Esophagus squamous epithelium (tissue), 5 donors: ENCODE measurements at regions not wholly inside any gene's neighbourhood (a gene's known extent, or its start where the extent isn't known, plus 50 kb on each side); places are given as distances from the start of the nearest gene placed in this dataset.

Experiments used
- DNase-seq: peaks from one replicate; lab custom pipeline; 2025; lab: John Stamatoyannopoulos, UW
- H3K27ac ChIP-seq, 4 donors: fragments of 200-600 bp; sonication (generic); one replicate each; pipeline ENCODE4 v1.5.1; 2016 to 2019; ENCODE audit warnings: mild to moderate bottlenecking in 1 of 4
- H3K27me3 ChIP-seq, 4 donors: fragments of 200-600 bp; sonication (generic); 1 replicate in 3 of 4; 2 replicates in 1 of 4; pipeline versions ENCODE4 v1.5.1 to v1.6.0; 2017 to 2021; ENCODE audit warnings: antibody characterized with exemption in 1 of 4
- H3K36me3 ChIP-seq, 3 donors: fragments of 200-600 bp; sonication (generic); one replicate each; pipeline ENCODE4 v1.5.1; 2016 to 2019
- H3K4me1 ChIP-seq, 3 donors: fragments of 200-600 bp; sonication (generic); one replicate each; pipeline ENCODE4 v1.5.1; 2017 to 2019
- H3K4me3 ChIP-seq, 4 donors: fragments of 200-600 bp; sonication (generic); 1 replicate in 3 of 4; 2 replicates in 1 of 4; pipeline ENCODE4 v1.5.1; 2016 to 2019; ENCODE audit warnings: mild to moderate bottlenecking in 2 of 4, moderate library complexity in 1 of 4
- H3K9me3 ChIP-seq, 3 donors: fragments of 200-600 bp; sonication (generic); one replicate each; pipeline ENCODE4 v1.5.1; 2016 to 2019
- CTCF ChIP-seq, 6 experiments: fragments of 450-650 bp in 4 of 6; fragments of 200-600 bp in 2 of 6; sonication (generic) in 2 of 6; IDR thresholded peaks; one replicate each; pipeline ENCODE4 v1.5.1; 2016 to 2019; ENCODE audit warnings: antibody characterized with exemption in 6 of 6, mild to moderate bottlenecking in 4 of 6, moderate library complexity in 4 of 6
- POLR2A ChIP-seq, 4 donors: fragments of 450-650 bp; IDR thresholded peaks; one replicate each; pipeline ENCODE4 v1.6.1; 2017; ENCODE audit warnings: antibody characterized with exemption in 4 of 4, mild to moderate bottlenecking in 4 of 4, moderate library complexity in 3 of 4
- WGBS, 2 donors: methylation state at CpG; one replicate each; pipeline ENCODE4 v1.1.5; 2018; 5-methylcytosine and 5-hydroxymethylcytosine counted together
- intact Hi-C: fragments of 100-400 bp; cut with DNase I; formaldehyde crosslinking; loops from one replicate; pipeline ENCODE4 v1.15.0; 2022
- donor health status: DM: yes; HTN: yes; CAD: no.

- intact Hi-C loops, result no loop called here
- Histone ChIP-seq H3K36me3 (no peaks in the 10 kb centered on the region), H3K27ac (no peak overlapping the region), H3K9me3 (no peaks in the 10 kb centered on the region), H3K4me1 (no peaks in the 10 kb centered on the region), H3K27me3 (peaks cover 0 to 29% (median 0%) of the 10 kb centered on the region in 4 donors), H3K4me3 (no peak overlapping the region)
- DNase-seq, result no peak
- WGBS, 2 donors, result 70% methylated on average over 4 of the region's 4 CpGs
- TF ChIP-seq CTCF (IDR thresholded peaks at IDR 0.05) (no peak), POLR2A (IDR thresholded peaks at IDR 0.05) (no peak)
Measured at GRCh38 chr1:30145723-30146303, 577.6 kb downstream of the MATN1 start.

DNA sequence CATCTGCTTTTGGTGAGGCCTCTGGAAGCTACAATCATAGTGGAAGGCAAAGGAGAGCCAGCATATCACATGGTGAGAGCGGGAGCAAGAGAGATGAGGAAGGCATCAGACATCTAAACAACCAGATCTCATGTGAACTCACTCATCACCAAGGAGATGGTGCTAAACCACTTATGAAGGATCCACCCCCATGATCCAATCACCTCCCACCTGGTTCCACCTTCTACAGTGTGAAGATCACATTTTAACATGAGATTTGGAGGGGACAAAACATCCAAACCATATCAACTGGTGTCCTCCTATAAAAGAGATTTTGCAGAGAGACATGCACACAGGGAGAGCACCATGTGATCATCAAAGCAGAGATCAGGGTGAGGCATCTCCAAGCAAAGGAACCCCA is 578.6 kb downstream of the MATN1 start:
- Histone ChIP-seq H3K4me3 (no peak overlapping the region), H3K4me1 (no peaks in the 10 kb centered on the region), H3K27ac (no peak overlapping the region), H3K9me3 (no peaks in the 10 kb centered on the region), H3K36me3 (no peaks in the 10 kb centered on the region), H3K27me3 (peaks cover 0 to 31% (median 0%) of the 10 kb centered on the region in 4 donors)
- TF ChIP-seq POLR2A (IDR thresholded peaks at IDR 0.05), result no peak
- TF ChIP-seq CTCF (IDR thresholded peaks at IDR 0.05), result no peak
- no peak for DNase-seq
- intact Hi-C loops, result no loop called here
- 77 to 80% methylated on average over 1 of the region's 1 CpG for WGBS, 2 donors

- H3K36me3 ChIP-seq, result no peaks in the 10 kb centered on the region
- H3K27ac ChIP-seq, result no peak overlapping the region
- H3K9me3 ChIP-seq, result no peaks in the 10 kb centered on the region
- WGBS, 2 donors, result 71 to 80% methylated on average over 1 of the region's 1 CpG
- H3K4me1 ChIP-seq, result no peaks in the 10 kb centered on the region
- H3K4me3 ChIP-seq, result no peak overlapping the region
- H3K27me3 ChIP-seq, result peaks cover 0 to 31% (median 0%) of the 10 kb centered on the region in 4 donors
- TF ChIP-seq CTCF (IDR thresholded peaks at IDR 0.05), result no peak
- no peak for TF ChIP-seq POLR2A (IDR thresholded peaks at IDR 0.05)
- intact Hi-C loops, result no loop called here
- DNase-seq, result no peak
Measured at GRCh38 chr1:30143517-30143916, 579.9 kb downstream of the MATN1 start.

DNA sequence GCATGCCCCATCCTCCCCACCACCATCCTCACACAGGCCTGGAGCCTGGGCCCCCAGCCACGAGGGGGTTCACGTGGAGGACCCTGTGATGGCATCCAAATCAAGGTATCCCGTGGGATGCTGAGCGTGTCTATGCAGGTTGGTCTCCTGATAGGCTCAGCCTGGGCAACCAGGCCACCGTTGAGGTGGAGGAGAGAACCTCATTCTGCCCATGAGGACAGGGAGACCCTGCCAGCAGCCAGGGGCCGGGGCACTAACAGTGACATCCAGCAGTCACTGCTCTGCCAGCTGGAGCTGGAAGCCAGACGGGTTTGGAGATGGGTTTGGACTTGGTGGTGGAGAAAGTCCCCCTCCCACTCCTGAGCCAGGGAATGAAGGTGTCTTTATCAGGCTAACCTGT is 582.8 kb downstream of the MATN1 start:
- peaks cover 0 to 25% (median 0%) of the 10 kb centered on the region in 4 donors for H3K27me3 ChIP-seq
- intact Hi-C loops, result no loop called here
- H3K4me1 ChIP-seq, result no peaks in the 10 kb centered on the region
- H3K4me3 ChIP-seq, result no peak overlapping the region
- WGBS, 2 donors, result 40 to 76% methylated on average over 2 to 5 of the region's 7 CpGs
- H3K36me3 ChIP-seq, result no peaks in the 10 kb centered on the region
- TF ChIP-seq POLR2A (IDR thresholded peaks at IDR 0.05) (no peak), CTCF (IDR thresholded peaks at IDR 0.05) (no peak)
- no peaks in the 10 kb centered on the region for H3K9me3 ChIP-seq
- DNase-seq, result no peak
- H3K27ac ChIP-seq, result no peak overlapping the region

- Histone ChIP-seq H3K9me3 (no peaks in the 10 kb centered on the region), H3K27me3 (peaks cover 0 to 13% (median 0%) of the 10 kb centered on the region in 4 donors), H3K4me1 (no peaks in the 10 kb centered on the region), H3K4me3 (no peak overlapping the region), H3K27ac (no peak overlapping the region), H3K36me3 (no peaks in the 10 kb centered on the region)
- intact Hi-C loops, result no loop called here
- no peak for TF ChIP-seq CTCF (IDR thresholded peaks at IDR 0.05)
- TF ChIP-seq POLR2A (IDR thresholded peaks at IDR 0.05), result no peak
- DNase-seq, result no peak
- WGBS, 2 donors, result 86 to 93% methylated on average over 5 of the region's 5 CpGs
Measured at GRCh38 chr1:30138891-30139290, 584.5 kb downstream of the MATN1 start.
